Urothelium cell line (cell line): ENCODE measurements at regions not wholly inside any gene's neighbourhood (a gene's known extent, or its start where the extent isn't known, plus 50 kb on each side); places are given as distances from the start of the nearest gene placed in this dataset.

Experiments
- DNase-seq: peaks from one replicate; pipeline ENCODE4 v3.0.0; 2011; ENCODE audit warnings: low spot score, mixed read lengths
- FAIRE-seq: peaks from 2 replicates; lab custom pipeline; 2011; peaks lifted over from hg19 to GRCh38; lab: Jason Lieb, UNC

DNA sequence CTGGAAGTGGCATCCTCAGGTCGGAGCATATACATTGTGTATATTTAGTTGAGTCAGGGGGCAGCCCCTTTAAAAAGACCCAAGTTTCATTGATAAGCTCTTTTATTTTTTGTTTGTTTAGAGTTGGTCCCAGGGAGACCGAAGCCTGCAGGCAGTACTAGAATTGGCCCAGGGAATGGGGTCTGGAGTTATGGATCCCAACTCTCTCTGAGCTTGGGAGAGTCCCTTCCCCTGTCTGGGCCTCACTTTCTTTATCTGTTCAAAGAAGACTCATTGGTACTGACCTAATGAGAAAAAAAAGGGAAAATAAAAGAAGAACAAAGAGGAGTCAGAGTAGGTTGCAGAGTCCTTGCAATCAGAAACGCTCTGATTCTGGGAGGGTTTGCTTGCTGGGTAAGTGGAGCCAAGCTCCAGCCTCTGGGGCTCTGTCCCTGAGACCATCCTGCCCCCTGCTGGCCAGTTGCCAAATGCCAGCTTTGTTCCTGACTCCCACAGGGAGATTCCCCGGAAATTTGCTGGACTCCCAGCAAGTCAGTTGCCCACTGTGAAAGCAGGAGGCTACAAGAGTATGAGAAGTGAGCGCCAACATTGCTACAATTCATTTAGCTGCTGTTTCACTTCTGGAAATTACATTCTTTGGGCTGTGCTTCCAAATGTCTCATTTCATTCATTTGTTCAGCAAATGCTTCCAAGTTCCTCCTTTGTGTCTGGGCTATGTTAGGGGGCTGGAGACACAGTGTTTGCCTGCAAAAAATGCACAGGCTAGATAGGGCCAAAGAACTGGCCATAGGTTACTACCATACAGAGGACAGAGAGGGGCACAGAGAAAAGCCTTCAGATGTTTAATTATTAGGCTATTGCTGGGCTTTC is 156.2 kb downstream of the MELK start:
- FAIRE-seq, result no peak
- DNase-seq, result peak; percentile 81

DNA sequence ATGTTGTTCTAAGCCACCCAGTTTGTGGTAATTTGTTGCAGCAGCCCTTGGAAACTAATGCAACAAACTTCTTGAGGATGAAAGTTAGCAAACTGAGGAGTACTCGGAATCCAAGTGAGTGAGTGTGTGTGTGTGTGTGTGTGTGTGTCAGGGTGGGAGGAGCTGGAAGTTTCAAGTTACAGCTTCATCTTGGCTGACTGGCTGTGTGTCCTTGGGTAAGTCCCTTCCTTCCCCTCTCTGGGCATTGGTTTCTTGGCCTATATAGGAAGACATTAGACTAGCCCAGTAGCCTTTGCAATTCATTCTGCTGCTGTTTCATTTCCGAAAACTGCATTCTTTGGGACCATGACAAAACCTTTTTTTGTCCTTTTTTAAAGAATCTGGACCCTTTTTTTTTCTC is 157.2 kb downstream of the MELK start:
- FAIRE-seq, result peak; percentile 56
- DNase-seq, result no peak

DNA sequence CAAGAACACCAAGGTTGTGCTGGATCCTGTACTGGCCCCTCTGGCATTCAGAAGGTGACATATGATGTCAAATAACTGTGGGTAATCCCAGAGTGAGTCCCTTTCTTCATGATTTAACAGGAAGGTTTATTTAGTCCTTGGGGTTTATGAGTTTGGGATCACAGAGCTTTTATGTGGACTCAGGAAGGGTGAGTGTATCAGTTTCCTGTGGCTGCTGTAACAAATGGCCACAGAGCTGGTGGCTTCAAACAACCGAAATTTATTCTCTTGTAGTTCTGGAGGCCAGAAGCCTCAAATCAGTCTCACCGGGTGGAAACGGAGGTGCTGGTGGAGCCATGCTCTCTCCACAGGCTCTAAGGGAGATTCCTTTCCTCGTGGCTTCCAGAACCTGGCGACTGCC is 157.7 kb downstream of the MELK start:
- DNase-seq, result no peak
- FAIRE-seq, result no peak

DNA sequence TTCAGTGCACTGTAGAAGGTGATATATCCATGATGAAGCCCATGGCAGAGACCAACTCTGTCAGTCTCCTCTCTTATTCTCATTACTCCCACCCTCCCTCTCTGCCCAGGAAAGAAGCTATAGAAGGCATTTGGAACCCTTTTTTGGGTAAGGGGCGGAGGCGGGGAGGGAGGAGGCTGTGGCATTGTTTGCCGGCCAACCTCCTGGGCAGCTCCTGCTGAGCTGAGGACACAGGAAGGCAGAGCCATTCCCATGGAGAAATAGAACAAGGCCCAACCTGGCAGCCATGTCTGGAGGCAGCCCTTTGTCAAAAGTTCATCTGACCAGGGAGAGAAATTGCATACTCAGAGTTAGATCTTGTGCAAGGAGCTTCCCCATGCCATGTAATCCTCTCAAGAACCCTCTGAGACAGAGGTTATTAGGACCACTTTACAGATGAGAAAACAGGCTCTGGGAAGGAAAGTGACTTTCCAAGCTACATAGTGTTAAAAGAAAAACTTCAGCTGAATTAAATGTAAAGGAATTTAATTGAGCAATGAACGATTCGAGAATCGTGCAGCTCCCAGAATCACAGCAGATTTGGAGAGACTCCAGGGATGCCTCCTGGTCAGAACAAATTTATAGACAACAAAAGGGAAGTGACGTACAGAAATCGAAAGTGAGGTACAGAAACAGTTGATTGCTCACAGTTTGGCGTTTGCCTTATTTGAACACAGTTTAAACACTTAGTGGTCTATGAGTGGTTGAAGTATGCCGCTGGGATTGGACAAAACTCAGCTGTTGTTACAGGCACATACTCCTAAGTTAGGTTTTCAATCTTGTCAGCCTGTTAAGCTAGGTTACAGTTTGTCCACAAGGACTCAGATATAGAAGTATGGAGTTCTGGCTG is 158.6 kb downstream of the MELK start:
- FAIRE-seq (peak; percentile 37), DNase-seq (no peak)

GRCh38 chr9:36734737-36735136 is 162.0 kb downstream of the MELK start:
- FAIRE-seq, result no peak
- no peak for DNase-seq

- no peak for FAIRE-seq
- DNase-seq, result no peak
These were observed 164.0 kb downstream of the MELK start for GRCh38 chr9:36736648-36737047.

DNA sequence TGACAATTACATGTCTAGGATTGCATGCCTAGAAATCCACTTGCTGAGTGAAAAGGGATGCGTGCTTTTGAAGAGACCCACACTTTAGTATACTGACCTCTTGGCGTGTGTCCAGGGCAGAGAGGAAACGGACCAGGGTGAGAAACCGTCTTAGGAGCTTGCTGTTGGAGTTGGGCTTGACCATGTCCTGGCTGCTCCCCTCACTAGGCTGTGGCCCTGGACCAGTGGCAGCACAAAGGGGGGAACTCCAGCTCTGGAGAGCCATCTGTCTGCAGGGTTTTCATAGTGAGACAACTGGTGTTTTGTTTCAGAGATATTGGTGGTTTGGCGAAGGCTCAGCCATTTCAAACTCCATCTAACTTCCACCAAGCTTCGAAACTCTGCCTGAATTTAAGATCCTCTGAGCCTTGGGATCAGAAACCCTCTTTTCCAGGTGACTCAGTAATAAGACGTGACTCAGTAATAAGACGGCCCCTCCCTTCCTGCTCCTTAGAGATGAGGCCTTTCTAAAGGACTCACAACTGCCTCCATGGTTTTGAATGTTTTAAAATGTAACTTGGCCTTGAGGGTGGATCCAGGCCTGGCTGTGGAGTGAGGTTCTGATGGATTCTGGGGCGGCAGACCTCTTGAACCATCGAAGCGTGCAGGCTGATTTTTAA is 165.8 kb downstream of the MELK start:
- DNase-seq (peak; percentile 63), FAIRE-seq (no peak)

DNA sequence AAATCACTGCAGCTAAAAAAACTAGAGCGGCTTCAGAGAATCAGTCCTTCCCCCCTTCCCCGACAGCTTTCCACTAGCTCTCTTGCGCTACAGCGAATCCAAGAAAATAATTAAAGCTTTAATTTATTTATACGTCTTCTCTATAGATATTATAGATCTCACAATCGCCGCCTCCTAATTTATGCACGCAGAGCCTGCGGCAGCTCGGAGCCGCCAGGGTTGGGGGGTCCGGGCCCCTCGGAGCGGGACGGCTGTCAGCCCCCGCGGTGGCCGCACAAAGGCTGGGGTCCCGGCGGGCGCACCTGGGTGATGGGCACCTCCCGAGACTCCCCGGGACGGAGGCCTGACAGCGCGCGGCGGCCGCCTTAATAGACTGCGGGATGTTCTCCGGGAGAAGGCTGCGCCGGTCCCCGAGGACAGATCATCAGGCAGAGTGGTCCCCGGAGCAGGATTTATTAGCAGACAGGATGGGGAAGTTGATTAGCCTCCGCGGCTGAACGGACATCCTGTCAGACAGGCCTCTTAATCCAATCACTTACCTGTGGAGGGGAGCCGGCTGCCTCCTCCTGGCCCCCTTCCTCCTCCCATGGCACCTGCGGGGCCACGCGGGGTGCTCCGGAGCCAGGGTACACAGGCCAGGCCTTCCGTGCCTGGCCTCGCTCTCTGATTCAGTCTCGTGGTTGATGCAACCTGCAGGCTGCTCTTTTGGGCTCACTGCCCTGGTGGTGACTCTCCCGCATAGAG is 166.8 kb downstream of the MELK start:
- DNase-seq (no peak), FAIRE-seq (no peak)

GRCh38 chr9:36742264-36742663 is 169.6 kb downstream of the MELK start:
- DNase-seq, result no peak
- FAIRE-seq, result no peak

DNA sequence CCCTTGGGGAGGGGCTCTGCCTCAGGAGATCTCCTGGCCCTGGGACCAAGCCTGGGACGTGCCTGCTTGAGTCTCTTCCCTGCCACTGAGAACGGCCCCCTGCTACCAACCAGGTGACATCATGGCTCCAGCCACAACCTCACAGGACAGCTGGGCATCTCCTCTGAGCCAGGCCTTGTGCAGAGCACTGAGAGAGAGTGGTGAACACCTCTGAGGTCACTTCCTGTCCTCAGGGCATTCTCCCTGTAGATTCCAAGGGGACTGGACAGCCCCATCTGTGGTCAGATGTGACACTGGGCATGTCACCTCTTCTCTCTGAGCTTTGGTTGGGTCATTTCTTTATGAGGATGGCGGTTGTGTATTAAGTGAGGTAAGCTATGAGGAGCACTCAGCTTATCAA is 172.0 kb downstream of the MELK start:
- no peak for DNase-seq
- no peak for FAIRE-seq

DNA sequence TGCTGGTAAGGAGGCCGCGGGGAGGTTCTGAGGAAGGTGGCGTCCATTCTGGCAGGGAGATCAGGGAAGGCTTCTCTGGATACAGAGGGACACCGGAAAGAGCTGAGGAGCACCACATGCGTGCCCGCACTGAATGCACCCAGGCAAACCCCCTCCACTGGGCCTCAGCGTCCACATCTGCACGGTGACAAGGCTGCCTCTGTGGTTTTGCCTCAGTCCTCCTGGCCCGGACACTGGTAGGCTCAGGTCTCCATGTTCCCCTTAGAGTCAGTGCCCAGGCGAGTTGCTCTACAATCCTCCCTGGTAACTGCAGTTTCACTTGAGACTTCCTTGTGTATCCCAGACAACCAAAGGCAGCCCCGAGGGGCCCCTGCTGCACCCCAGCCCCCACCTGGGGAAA is 173.3 kb downstream of the MELK start:
- DNase-seq (no peak), FAIRE-seq (no peak)

GRCh38 chr9:36746415-36746814 is 173.7 kb downstream of the MELK start:
- no peak for FAIRE-seq
- no peak for DNase-seq

- FAIRE-seq, result peak; percentile 96
- DNase-seq, result peak; percentile 83
These were observed 175.7 kb downstream of the MELK start for GRCh38 chr9:36748322-36748899.

- FAIRE-seq (no peak), DNase-seq (no peak)
These were observed 176.8 kb downstream of the MELK start for GRCh38 chr9:36749461-36749860.

- FAIRE-seq (no peak), DNase-seq (no peak)
These were observed 177.9 kb downstream of the MELK start for GRCh38 chr9:36750630-36751029.

DNA sequence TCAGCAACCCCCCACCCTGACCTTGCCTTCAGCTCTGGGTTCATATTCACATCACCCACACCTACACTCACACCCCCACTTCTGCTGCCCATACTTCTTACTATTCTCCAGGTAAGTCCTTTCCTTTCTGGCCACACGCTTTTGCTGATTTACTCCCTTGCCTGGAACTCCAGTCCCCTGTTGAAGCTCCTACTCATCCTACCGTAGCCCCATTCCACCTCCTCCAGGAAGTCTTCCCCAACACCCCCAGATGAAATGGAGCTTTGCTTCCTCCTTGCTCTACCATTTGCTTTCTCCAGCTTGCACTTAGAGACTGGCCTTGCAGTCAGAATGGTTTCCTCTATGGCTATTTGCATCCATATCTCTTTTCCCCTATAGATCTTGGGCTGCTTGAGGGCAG is 182.3 kb downstream of the MELK start:
- DNase-seq (no peak), FAIRE-seq (no peak)

- FAIRE-seq (no peak), DNase-seq (no peak)
These were observed 186.4 kb downstream of the MELK start for GRCh38 chr9:36759141-36759540.

GRCh38 chr9:36759976-36760375 is 187.3 kb downstream of the MELK start:
- DNase-seq (no peak), FAIRE-seq (no peak)

DNA sequence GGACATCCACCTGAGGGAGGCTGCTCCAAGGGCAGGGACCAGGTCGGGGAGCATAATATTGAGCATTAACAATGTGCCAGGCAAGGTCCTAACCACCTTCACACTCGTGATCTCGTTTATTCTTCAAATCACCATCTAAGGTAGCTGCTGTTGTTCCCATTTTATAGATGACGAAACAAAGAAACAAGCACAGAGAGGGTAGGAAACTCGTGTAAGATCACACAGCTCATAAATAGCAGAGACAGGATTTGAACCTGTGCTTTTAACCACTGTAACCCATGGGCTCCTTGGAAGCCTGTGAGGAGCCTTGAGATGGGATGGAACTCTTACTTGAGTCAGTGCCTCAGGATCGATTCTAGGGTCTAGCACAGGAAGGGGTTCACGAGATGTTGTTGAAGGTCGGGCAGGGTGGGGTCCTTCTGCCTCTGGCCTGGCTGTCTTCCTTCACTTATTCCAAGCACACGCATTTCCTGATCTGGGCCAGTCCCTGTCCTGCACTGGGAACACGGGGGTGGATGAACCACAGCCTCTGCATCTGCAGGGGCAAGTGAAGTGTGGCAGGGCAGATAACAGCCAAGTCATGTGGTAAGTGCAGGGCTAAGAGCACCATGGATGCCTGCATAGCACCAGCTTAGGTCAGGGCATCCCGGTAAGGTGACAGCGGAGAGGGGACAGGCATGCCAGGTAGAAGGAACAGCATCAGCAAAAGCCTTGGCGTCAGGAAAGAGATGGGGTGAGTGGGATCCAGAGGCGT is 188.1 kb downstream of the MELK start:
- DNase-seq (no peak), FAIRE-seq (peak; percentile 30)

GRCh38 chr9:36762958-36763357 is 190.3 kb downstream of the MELK start:
- no peak for DNase-seq
- FAIRE-seq, result no peak
